Upper lobe of left lung (tissue), 6 donors: ENCODE measurements at regions not wholly inside any gene's neighbourhood (a gene's known extent, or its start where the extent isn't known, plus 50 kb on each side); places are given as distances from the start of the nearest gene placed in this dataset.

Source experiments
- ATAC-seq, 2 donors: fragments of 200-7000 bp; cut with Tn5 transposase; one replicate each; pipeline ENCODE4 v1.9.1; 2022; ENCODE audit warnings: mild to moderate bottlenecking in 2 of 2, moderate library complexity in 2 of 2; ENCODE audit not compliant: low FRiP score in 2 of 2
- DNase-seq, 2 donors: peaks; one replicate each; pipeline ENCODE4 v3.0.0-alpha.2; 2019 to 2020
- H3K27ac ChIP-seq, 4 donors: fragments of 200-600 bp; sonication (generic); one replicate each; pipeline ENCODE4 v1.5.1; 2016 to 2019
- H3K27me3 ChIP-seq, 4 donors: fragments of 200-600 bp; sonication (generic); one replicate each; pipeline ENCODE4 v1.5.1; 2017 to 2019
- H3K36me3 ChIP-seq, 4 donors: fragments of 200-600 bp; sonication (generic); one replicate each; pipeline ENCODE4 v1.5.1; 2016 to 2019
- H3K4me1 ChIP-seq, 4 donors: fragments of 200-600 bp; sonication (generic); one replicate each; pipeline ENCODE4 v1.5.1; 2018 to 2019
- H3K4me3 ChIP-seq, 4 donors: fragments of 200-600 bp; sonication (generic); one replicate each; pipeline ENCODE4 v1.5.1; 2017 to 2019; ENCODE audit warnings: mild to moderate bottlenecking in 2 of 4, moderate library complexity in 1 of 4
- H3K9me3 ChIP-seq, 4 donors: fragments of 200-600 bp; sonication (generic); one replicate each; pipeline ENCODE4 v1.5.1; 2018 to 2019
- CTCF ChIP-seq, 6 experiments: fragments of 450-650 bp in 4 of 6; fragments of 200-600 bp in 2 of 6; sonication (generic) in 2 of 6; IDR thresholded peaks; one replicate each; pipeline ENCODE4 v1.5.1; 2016 to 2019; ENCODE audit warnings: antibody characterized with exemption in 6 of 6
- EP300 ChIP-seq, 4 donors: sonication (generic); formaldehyde crosslinking; IDR thresholded peaks; one replicate each; pipeline ENCODE4 v1.5.1; 2017; ENCODE audit warnings: antibody characterized with exemption in 4 of 4, control low read depth in 2 of 4
- POLR2A ChIP-seq, 4 donors: fragments of 450-650 bp; IDR thresholded peaks; one replicate each; pipeline ENCODE4 v1.5.1; 2016 to 2017; ENCODE audit warnings: antibody characterized with exemption in 4 of 4, mild to moderate bottlenecking in 2 of 4
- POLR2AphosphoS5 ChIP-seq, 2 donors: sonication (generic); formaldehyde crosslinking; IDR thresholded peaks; one replicate each; pipeline ENCODE4 v1.5.1; 2017; ENCODE audit warnings: antibody characterized with exemption in 2 of 2
- WGBS, 2 donors: methylation state at CpG; one replicate each; pipeline ENCODE4 v1.1.5; 2017 to 2018; 5-methylcytosine and 5-hydroxymethylcytosine counted together
- donor health status: DM: no; HTN: no; CAD: no; lungs with moderate emphysema.
- donor health status: DM: no; HTN: yes; CAD: no; lungs with severe emphysema.

- Histone ChIP-seq H3K27ac (no peak overlapping the region), H3K27me3 (no peaks in the 10 kb centered on the region), H3K4me3 (no peak overlapping the region), H3K36me3 (no peaks in the 10 kb centered on the region), H3K9me3 (no peaks in the 10 kb centered on the region), H3K4me1 (peaks cover 4 to 7% (median 4%) of the 10 kb centered on the region in 4 donors)
- ATAC-seq (no peak), DNase-seq (no peak)
- no peak for TF ChIP-seq CTCF (IDR thresholded peaks at IDR 0.05)
- TF ChIP-seq EP300 (IDR thresholded peaks at IDR 0.05) = no peak
- no peak for TF ChIP-seq POLR2A (IDR thresholded peaks at IDR 0.05)
- TF ChIP-seq POLR2AphosphoS5 (IDR thresholded peaks at IDR 0.05) = no peak
These were observed 141.9 kb upstream of the RASA1 start for GRCh38 chr5:87125766-87126165.

- no peak overlapping the region for H3K27ac ChIP-seq
- H3K4me3 ChIP-seq = no peak overlapping the region
- no peak for DNase-seq
- WGBS, 2 donors = 65 to 66% methylated on average over 3 of the region's 3 CpGs
- no peaks in the 10 kb centered on the region for H3K36me3 ChIP-seq
- no peak for TF ChIP-seq POLR2A (IDR thresholded peaks at IDR 0.05)
- TF ChIP-seq EP300 (IDR thresholded peaks at IDR 0.05) = no peak
- no peak for TF ChIP-seq CTCF (IDR thresholded peaks at IDR 0.05)
- no peak for TF ChIP-seq POLR2AphosphoS5 (IDR thresholded peaks at IDR 0.05)
- no peak for ATAC-seq
- H3K27me3 ChIP-seq = no peaks in the 10 kb centered on the region
- H3K9me3 ChIP-seq = no peaks in the 10 kb centered on the region
- no peaks in the 10 kb centered on the region for H3K4me1 ChIP-seq
These were observed 140.8 kb upstream of the RASA1 start for GRCh38 chr5:87126869-87127268.

GRCh38 chr5:87127426-87127825 is 140.3 kb upstream of the RASA1 start:
- Histone ChIP-seq H3K27ac (no peak overlapping the region), H3K9me3 (no peaks in the 10 kb centered on the region), H3K27me3 (no peaks in the 10 kb centered on the region), H3K4me3 (no peak overlapping the region), H3K36me3 (no peaks in the 10 kb centered on the region), H3K4me1 (no peaks in the 10 kb centered on the region)
- 79 to 94% methylated on average over 1 of the region's 1 CpG for WGBS, 2 donors
- ATAC-seq (no peak), DNase-seq (no peak)
- TF ChIP-seq CTCF (IDR thresholded peaks at IDR 0.05) (no peak), EP300 (IDR thresholded peaks at IDR 0.05) (no peak), POLR2AphosphoS5 (IDR thresholded peaks at IDR 0.05) (no peak), POLR2A (IDR thresholded peaks at IDR 0.05) (no peak)

- ATAC-seq (no peak), DNase-seq (no peak)
- TF ChIP-seq POLR2A (IDR thresholded peaks at IDR 0.05) = no peak
- no peak for TF ChIP-seq POLR2AphosphoS5 (IDR thresholded peaks at IDR 0.05)
- TF ChIP-seq EP300 (IDR thresholded peaks at IDR 0.05) = no peak
- no peak for TF ChIP-seq CTCF (IDR thresholded peaks at IDR 0.05)
- Histone ChIP-seq H3K36me3 (no peaks in the 10 kb centered on the region), H3K27me3 (no peaks in the 10 kb centered on the region), H3K27ac (no peak overlapping the region), H3K9me3 (no peaks in the 10 kb centered on the region), H3K4me1 (no peaks in the 10 kb centered on the region), H3K4me3 (no peak overlapping the region)
- WGBS, 2 donors = 62 to 69% methylated on average over 3 of the region's 3 CpGs
These were observed 139.6 kb upstream of the RASA1 start for GRCh38 chr5:87127956-87128687.

GRCh38 chr5:87129046-87129445 is 138.6 kb upstream of the RASA1 start:
- no peaks in the 10 kb centered on the region for H3K9me3 ChIP-seq
- no peaks in the 10 kb centered on the region for H3K27me3 ChIP-seq
- H3K4me1 ChIP-seq = no peaks in the 10 kb centered on the region
- H3K4me3 ChIP-seq = no peak overlapping the region
- no peak for ATAC-seq
- H3K27ac ChIP-seq = no peak overlapping the region
- TF ChIP-seq POLR2AphosphoS5 (IDR thresholded peaks at IDR 0.05) (no peak), POLR2A (IDR thresholded peaks at IDR 0.05) (no peak), EP300 (IDR thresholded peaks at IDR 0.05) (no peak), CTCF (IDR thresholded peaks at IDR 0.05) (no peak)
- DNase-seq = no peak
- 70 to 89% methylated on average over 1 of the region's 1 CpG for WGBS, 2 donors
- H3K36me3 ChIP-seq = no peaks in the 10 kb centered on the region
